NCI-H1092 treated with DMSO at 0.1 percent for 48 hours (cell line): ENCODE measurements at regions not wholly inside any gene's neighbourhood (a gene's known extent, or its start where the extent isn't known, plus 50 kb on each side); places are given as distances from the start of the nearest gene placed in this dataset.

ENCODE experiments used
- DNase-seq: peaks from one replicate; lab custom pipeline; 2025; lab: John Stamatoyannopoulos, UW

GRCh38 chr11:116148645-116149044 is 624.1 kb downstream of the BUD13 start:
- no peak for DNase-seq

- peak; percentile 79 for DNase-seq
These were observed 624.7 kb downstream of the BUD13 start for GRCh38 chr11:116148056-116148455.

- no peak for DNase-seq
These were observed 627.5 kb downstream of the BUD13 start for GRCh38 chr11:116145187-116145865.

GRCh38 chr11:116144387-116144958 is 628.3 kb downstream of the BUD13 start:
- DNase-seq, result no peak

DNA sequence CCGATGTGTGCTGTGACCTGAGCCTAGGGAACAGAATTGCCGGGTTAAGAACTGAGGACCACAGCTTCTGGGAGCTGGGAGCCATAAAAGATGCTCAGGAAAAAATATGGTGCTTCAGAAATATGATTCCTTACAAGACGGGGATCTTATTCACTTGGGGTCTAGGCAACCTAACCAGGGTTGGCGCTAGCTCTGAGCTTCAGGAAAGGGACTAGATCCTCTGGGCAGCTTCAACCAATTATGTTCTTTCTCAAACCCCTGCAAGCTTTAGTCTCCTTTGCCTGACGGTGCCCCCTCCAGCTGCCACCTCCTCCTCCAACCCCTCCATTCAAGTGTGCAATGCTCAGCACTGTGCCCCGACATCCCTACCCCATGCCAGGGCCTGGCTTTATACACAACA is 634.1 kb upstream of the CADM1 start:
- DNase-seq, result no peak

- no peak for DNase-seq
These were observed 633.5 kb upstream of the CADM1 start for GRCh38 chr11:116137753-116138152.

GRCh38 chr11:116136987-116137674 is 632.9 kb upstream of the CADM1 start:
- no peak for DNase-seq

- no peak for DNase-seq
These were observed 631.7 kb upstream of the CADM1 start for GRCh38 chr11:116135891-116136290.

DNA sequence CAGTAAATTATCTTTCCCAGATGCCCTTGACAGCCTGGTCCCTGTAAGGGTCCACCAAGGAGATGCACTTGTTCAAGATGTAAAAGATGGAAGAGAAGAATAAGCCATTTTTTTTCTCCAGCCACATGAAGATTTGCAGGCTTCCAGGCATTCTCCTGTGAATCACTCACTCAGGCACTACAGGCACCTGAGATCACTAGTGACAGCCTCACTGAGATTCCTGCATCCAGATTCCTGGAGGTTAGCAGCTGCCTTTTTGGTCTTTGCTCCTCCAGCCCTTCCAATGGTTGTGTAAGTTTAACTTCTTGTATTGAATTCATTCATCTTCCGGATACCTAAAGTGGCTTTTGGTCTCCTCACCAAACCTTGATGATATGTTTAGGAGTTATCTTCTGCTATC is 630.2 kb upstream of the CADM1 start:
- no peak for DNase-seq

GRCh38 chr11:116132273-116132978 is 628.2 kb upstream of the CADM1 start:
- DNase-seq, result no peak

DNA sequence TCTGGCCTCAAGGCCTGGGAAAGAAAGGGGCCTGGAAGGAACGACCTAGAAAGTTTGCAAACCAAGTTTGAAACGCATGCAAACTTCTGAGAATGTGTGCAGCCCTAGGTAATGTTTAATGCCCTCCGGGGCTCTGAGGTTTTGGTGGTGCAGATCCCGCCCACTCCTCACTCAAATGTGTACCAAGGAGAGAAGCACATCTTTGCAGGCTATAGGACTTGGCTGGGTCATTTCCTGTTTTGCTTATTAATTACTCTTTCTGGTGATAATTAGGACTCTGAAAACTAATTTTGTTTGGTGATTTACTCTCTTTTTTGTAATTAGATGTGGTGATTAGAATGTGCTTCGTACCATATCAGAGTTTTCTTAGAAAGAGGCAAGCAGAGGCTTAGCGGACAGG is 625.9 kb upstream of the CADM1 start:
- DNase-seq, result no peak

GRCh38 chr11:116129456-116129855 is 625.2 kb upstream of the CADM1 start:
- no peak for DNase-seq

DNA sequence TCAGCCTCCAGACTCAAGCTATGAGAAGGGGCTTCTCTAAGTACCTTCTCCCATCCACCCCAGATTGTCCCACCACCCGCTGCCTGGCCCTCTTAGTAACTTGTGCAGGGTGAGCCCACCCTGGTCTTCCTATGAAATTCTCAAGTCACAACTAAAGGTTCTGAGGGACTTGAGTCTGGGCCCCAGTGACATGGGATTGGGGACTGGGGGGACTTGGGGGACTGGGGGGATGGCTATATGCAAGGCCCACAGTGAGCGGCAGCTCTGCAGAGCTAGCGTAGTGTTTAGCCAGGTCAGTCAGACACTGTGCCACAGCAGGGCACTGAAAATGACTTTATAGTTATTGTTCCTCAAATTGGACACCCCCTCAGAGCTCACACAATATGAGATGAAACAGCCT is 622.3 kb upstream of the CADM1 start:
- DNase-seq, result no peak

DNA sequence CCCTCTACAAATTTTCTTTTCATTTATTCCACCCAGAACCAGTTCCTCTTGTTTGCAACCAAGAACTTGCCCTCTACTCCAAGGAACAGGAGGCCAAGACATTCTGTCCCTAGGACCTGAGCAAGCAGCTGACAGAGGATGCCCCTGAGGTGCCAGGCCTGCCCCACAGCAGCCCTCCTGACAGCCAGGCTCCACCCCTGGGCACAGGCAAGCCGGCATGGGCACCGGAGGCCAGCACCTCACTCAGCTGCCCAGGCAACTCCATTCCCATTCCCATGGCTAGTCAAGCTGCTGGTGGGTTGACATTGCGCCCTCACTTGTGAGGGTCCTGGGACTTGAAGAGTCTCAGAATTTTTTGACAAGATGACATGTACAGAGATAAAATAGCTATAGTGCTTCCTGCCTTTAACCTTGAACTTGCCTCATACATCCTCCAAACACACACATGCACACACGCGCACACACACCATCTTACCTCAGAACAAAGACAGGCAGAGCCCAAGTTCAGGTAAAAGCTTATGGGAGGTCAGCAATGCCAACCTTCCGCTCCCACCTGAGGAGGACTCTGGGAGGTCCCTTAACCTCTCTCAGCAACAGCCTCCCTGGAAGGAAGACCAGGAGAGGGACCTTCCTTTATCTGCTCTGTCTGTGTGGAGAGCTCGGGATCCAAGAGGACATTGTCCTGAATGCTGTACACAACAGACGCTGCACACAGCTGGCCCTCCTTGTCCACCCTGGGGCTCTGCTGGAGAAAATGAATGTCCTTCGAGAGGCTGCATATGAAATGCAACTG is 620.9 kb upstream of the CADM1 start:
- no peak for DNase-seq

- no peak for DNase-seq
These were observed 619.5 kb upstream of the CADM1 start for GRCh38 chr11:116123739-116124138.

DNA sequence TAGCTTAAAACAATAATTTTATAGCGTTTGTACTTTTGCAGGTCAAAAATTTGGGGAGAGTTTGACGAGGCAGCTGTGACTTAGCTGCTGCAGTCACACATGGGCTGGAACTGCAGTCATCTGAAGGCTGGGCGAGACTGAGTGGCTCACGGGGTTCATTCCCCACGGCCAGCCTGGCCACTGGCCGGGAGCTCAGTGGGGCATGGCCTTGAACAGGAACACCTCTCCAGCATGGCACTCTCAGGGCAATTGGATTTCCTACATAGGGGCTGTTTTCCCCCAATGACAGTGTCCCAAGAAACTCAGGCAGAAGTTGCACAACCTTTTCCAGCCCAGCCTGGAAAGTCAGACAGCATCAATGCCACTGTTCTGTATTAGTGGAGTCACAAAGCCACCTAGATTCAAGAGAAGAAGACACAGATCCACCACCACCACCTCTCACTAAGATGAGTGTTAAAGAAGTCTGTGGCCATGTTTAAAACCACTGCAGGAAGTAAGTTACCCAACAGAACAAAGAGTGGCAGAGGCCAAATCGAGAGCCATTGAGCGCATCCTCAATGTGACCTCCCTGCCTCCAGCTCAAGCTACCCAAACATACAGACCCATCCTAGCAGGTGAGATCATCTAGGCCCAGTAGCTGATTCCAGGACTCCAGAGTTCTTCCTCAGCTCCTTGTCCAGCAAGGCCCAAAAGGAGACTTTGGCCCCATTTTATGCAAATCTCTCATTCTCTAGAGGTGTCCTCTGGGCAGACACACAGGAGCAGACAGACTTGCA is 618.7 kb upstream of the CADM1 start:
- no peak for DNase-seq

DNA sequence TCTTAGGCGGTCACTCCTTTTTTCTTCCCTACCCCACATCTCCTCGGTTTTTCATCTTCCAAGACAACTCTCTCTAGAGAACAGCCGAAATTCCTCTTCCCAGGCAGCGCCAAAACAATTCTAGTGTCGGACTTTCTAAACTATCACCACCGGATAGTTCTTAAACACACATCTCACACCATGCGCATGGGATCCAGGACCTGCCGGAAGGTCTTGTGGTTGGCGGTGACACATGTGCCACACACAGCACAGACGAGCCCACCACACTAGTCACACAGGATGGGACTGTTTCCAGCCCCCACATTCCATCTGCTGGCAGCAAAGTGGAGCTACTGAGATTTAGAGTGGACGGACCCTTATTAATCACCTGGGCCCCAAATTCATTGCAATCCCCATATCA is 614.9 kb upstream of the CADM1 start:
- DNase-seq, result no peak

GRCh38 chr11:116118138-116118470 is 613.9 kb upstream of the CADM1 start:
- no peak for DNase-seq

GRCh38 chr11:116117331-116118137 is 613.3 kb upstream of the CADM1 start:
- DNase-seq, result no peak

- no peak for DNase-seq
These were observed 611.6 kb upstream of the CADM1 start for GRCh38 chr11:116115801-116116200.
